B cell (primary cell): ENCODE measurements at regions not wholly inside any gene's neighbourhood (a gene's known extent, or its start where the extent isn't known, plus 50 kb on each side); places are given as distances from the start of the nearest gene placed in this dataset.

ENCODE experiments used
- ATAC-seq: fragments of 200-7000 bp; cut with Tn5 transposase; one replicate; pipeline ENCODE4 v1.10.0; 2021; ENCODE audit warnings: low read depth, mild to moderate bottlenecking, moderate number of reproducible peaks, moderate library complexity
- CTCF ChIA-PET: fragments of 350-600 bp; sonication (Branson Sonifier 250); formaldehyde crosslinking; loops from one replicate; lab custom pipeline; 2021; ENCODE audit warnings: antibody characterized with exemption, inconsistent platforms; lab: Charles Lee
- POLR2A ChIA-PET: fragments of 350-600 bp; sonication (Branson Sonifier 250); formaldehyde crosslinking; loops from one replicate; lab custom pipeline; 2021; ENCODE audit warnings: antibody characterized with exemption; lab: Charles Lee
- DNase-seq: peaks from one replicate; pipeline ENCODE4 v3.0.0; 2013
- H2AFZ ChIP-seq: 2 replicates; pipeline ENCODE4 v1.6.1; 2012; ENCODE audit warnings: mild to moderate bottlenecking, low read depth, low read length; ENCODE audit not compliant: insufficient read depth, poor library complexity, severe bottlenecking
- H3K27ac ChIP-seq, 2 donors: 1 replicate in 1 of 2; 2 replicates in 1 of 2; pipeline ENCODE4 v1.5.1; 2012 to 2013; ENCODE audit warnings: low read length in 2 of 2, mild to moderate bottlenecking in 2 of 2, moderate library complexity in 1 of 2
- H3K27me3 ChIP-seq, 4 experiments: fragments of 200-600 bp in 1 of 4; sonication (generic) in 1 of 4; replicated peaks in 1 of 4; 1 replicate in 2 of 4; 2 replicates in 2 of 4; pipeline versions ENCODE4 v1.6.1 to v1.7.0; 2013 to 2016; ENCODE audit warnings: low read length in 3 of 4, mild to moderate bottlenecking in 2 of 4, mixed read lengths in 1 of 4, moderate library complexity in 1 of 4; ENCODE audit not compliant: insufficient read depth in 4 of 4, control insufficient read depth in 3 of 4; ENCODE audit errors: control extremely low read depth in 1 of 4
- H3K36me3 ChIP-seq, 2 experiments: replicated peaks in 1 of 2; 1 replicate in 1 of 2; 2 replicates in 1 of 2; pipeline versions ENCODE4 v1.6.1 to v1.7.1; 2013; ENCODE audit warnings: low read length in 1 of 2; ENCODE audit not compliant: insufficient read depth in 2 of 2, control insufficient read depth in 1 of 2; ENCODE audit errors: control extremely low read depth in 1 of 2, extremely low read depth in 1 of 2
- H3K4me1 ChIP-seq, 2 donors: fragments of 200-600 bp in 1 of 2; sonication (generic) in 1 of 2; 1 replicate in 1 of 2; 2 replicates in 1 of 2; pipeline versions ENCODE4 v1.5.1 to v1.6.1; 2013 to 2017; ENCODE audit warnings: low read length in 2 of 2; ENCODE audit not compliant: control insufficient read depth in 2 of 2, insufficient read depth in 2 of 2
- H3K4me2 ChIP-seq: replicated peaks from 2 replicates; pipeline ENCODE3; 2012; ENCODE audit warnings: mild to moderate bottlenecking, low read depth, low read length; ENCODE audit not compliant: poor library complexity, severe bottlenecking
- H3K4me3 ChIP-seq, 5 experiments: fragments of 200-600 bp in 1 of 5; sonication (generic) in 1 of 5; 1 replicate in 3 of 5; 2 replicates in 2 of 5; pipeline versions ENCODE4 v1.5.1 to v1.7.0; 2011 to 2016; ENCODE audit warnings: low read length in 4 of 5, mild to moderate bottlenecking in 4 of 5, low read depth in 2 of 5, control low read depth in 1 of 5, moderate library complexity in 1 of 5; ENCODE audit not compliant: insufficient read depth in 1 of 5; ENCODE audit errors: control extremely low read depth in 1 of 5, extremely low read depth in 1 of 5
- H3K79me2 ChIP-seq: fragments of 200-600 bp; sonication (generic); one replicate; pipeline ENCODE4 v1.6.0; 2016; ENCODE audit warnings: low read length; ENCODE audit not compliant: control insufficient read depth, insufficient read depth
- H3K9ac ChIP-seq: fragments of 200-600 bp; sonication (generic); 2 replicates; pipeline ENCODE4 v1.6.1; 2017; ENCODE audit warnings: mild to moderate bottlenecking, low read length, moderate library complexity
- H3K9me3 ChIP-seq, 3 donors: one replicate each; pipeline versions ENCODE4 v1.6.1 to v1.7.1; 2013; ENCODE audit warnings: low read length in 2 of 3; ENCODE audit not compliant: control insufficient read depth in 2 of 3, insufficient read depth in 1 of 3; ENCODE audit errors: control extremely low read depth in 1 of 3
- H4K20me1 ChIP-seq: 2 replicates; pipeline ENCODE4 v1.6.0; 2012; ENCODE audit warnings: mild to moderate bottlenecking, low read length; ENCODE audit not compliant: insufficient read depth, control insufficient read depth, poor library complexity, severe bottlenecking
- H3K27ac Mint-ChIP-seq: one replicate; pipeline ENCODE4 v1.8.0; 2021; ENCODE audit warnings: mixed read lengths
- H3K27me3 Mint-ChIP-seq: one replicate; pipeline ENCODE4 v1.8.0; 2021; ENCODE audit warnings: mixed read lengths
- H3K4me1 Mint-ChIP-seq: one replicate; pipeline ENCODE4 v1.8.0; 2021; ENCODE audit warnings: mixed read lengths
- H3K4me3 Mint-ChIP-seq: one replicate; pipeline ENCODE4 v1.8.0; 2021; ENCODE audit warnings: mixed read lengths
- H3K9me3 Mint-ChIP-seq: one replicate; pipeline ENCODE4 v1.8.0; 2022; ENCODE audit warnings: mixed read lengths; ENCODE audit not compliant: insufficient read depth
- CTCF ChIP-seq: fragments of 200-600 bp; IDR thresholded peaks from one replicate; pipeline ENCODE4 v1.8.0; 2022; ENCODE audit warnings: antibody characterized with exemption, mild to moderate bottlenecking
- EZH2 ChIP-seq: IDR thresholded peaks from 2 replicates; pipeline ENCODE4 v1.6.1; 2012; ENCODE audit warnings: borderline replicate concordance, low read depth, mild to moderate bottlenecking, moderate library complexity, low read length; ENCODE audit not compliant: insufficient read depth, poor library complexity, severe bottlenecking
- WGBS: methylation state at CpG from one replicate; pipeline ENCODE4 v1.1.5; 2013; ENCODE audit warnings: missing lambda C conversion rate; ENCODE audit not compliant: insufficient coverage; 5-methylcytosine and 5-hydroxymethylcytosine counted together
- intact Hi-C: fragments of 100-400 bp; cut with micrococcal nuclease; formaldehyde crosslinking; loops from one replicate; pipeline ENCODE4 v1.10.0; 2022

- WGBS: no CpG with 5 or more reads among the region's 1 CpG
- CTCF ChIA-PET: no interaction called here
Observed at GRCh38 chr18:67402543-67402942, 114.0 kb downstream of the DSEL start.

GRCh38 chr18:67400502-67401117, 115.9 kb downstream of the DSEL start:
- Histone ChIP-seq H3K27ac (no peak overlapping the region), H3K9me3 (peaks cover 0 to 1% (median 0%) of the 10 kb centered on the region in 3 donors), H3K79me2 (no peaks in the 10 kb centered on the region), H3K4me2 (no peak overlapping the region), H3K4me3 (no peak overlapping the region), H3K9ac (no peak overlapping the region), H3K36me3 (no peaks in the 10 kb centered on the region), H3K27me3 (no peaks in the 10 kb centered on the region), H4K20me1 (no peaks in the 10 kb centered on the region), H3K4me1 (no peaks in the 10 kb centered on the region), H2AFZ (no peak overlapping the region)
- ChIA-PET CTCF (no interaction called here), POLR2A (no interaction called here)
- Mint-ChIP-seq H3K9me3 (peaks cover 2% of the 10 kb centered on the region), H3K4me3 (no peak overlapping the region), H3K27ac (no peak overlapping the region), H3K27me3 (no peaks in the 10 kb centered on the region), H3K4me1 (no peaks in the 10 kb centered on the region)
- ATAC-seq (no peak), DNase-seq (no peak)
- intact Hi-C loops: no loop called here
- TF ChIP-seq CTCF (no peak), EZH2 (no peak)
- WGBS: 60% methylated on average over 1 of the region's 4 CpGs

More at GRCh38 chr18:67402543-67402942, 114.0 kb downstream of the DSEL start:
- no peaks in the 10 kb centered on the region for H4K20me1 ChIP-seq
- no peaks in the 10 kb centered on the region for H3K9me3 ChIP-seq
- no peak overlapping the region for H3K9ac ChIP-seq
- no peak overlapping the region for H3K4me3 ChIP-seq
- Mint-ChIP-seq H3K4me1 (no peaks in the 10 kb centered on the region), H3K9me3 (no peaks in the 10 kb centered on the region), H3K4me3 (no peak overlapping the region), H3K27me3 (no peaks in the 10 kb centered on the region), H3K27ac (no peak overlapping the region)
- TF ChIP-seq CTCF (no peak), EZH2 (no peak)
- POLR2A ChIA-PET: no interaction called here
- no peak overlapping the region for H3K27ac ChIP-seq
- intact Hi-C loops: no loop called here
- ATAC-seq (no peak), DNase-seq (no peak)
- H3K4me1 ChIP-seq: no peaks in the 10 kb centered on the region
- no peak overlapping the region for H2AFZ ChIP-seq
- H3K4me2 ChIP-seq: no peak overlapping the region
- H3K27me3 ChIP-seq: no peaks in the 10 kb centered on the region
- H3K36me3 ChIP-seq: no peaks in the 10 kb centered on the region
- H3K79me2 ChIP-seq: no peaks in the 10 kb centered on the region
